Neural cell (in vitro differentiated cells): ENCODE measurements at regions not wholly inside any gene's neighbourhood (a gene's known extent, or its start where the extent isn't known, plus 50 kb on each side); places are given as distances from the start of the nearest gene placed in this dataset.

Experiments used
- H2AFZ ChIP-seq: fragments of 200-600, 300-800 bp; sonication (generic), shearing (Covaris generic); 2 replicates; pipeline ENCODE4 v1.6.0; 2014; ENCODE audit warnings: low read depth, mild to moderate bottlenecking, antibody characterized with exemption, low read length, moderate library complexity
- H3F3A ChIP-seq: fragments of 200-600 bp; shearing (Covaris generic); 2 replicates; pipeline ENCODE4 v1.6.1; 2016; ENCODE audit warnings: mild to moderate bottlenecking, moderate library complexity, mixed read lengths, antibody characterized with exemption, low read length; ENCODE audit not compliant: insufficient read depth, poor library complexity, severe bottlenecking
- H3K27ac ChIP-seq: fragments of 200-600, 300-800 bp; sonication (generic), shearing (Covaris generic); 2 replicates; pipeline ENCODE4 v1.5.1; 2014; ENCODE audit warnings: mild to moderate bottlenecking, low read length, moderate library complexity
- H3K27me3 ChIP-seq: fragments of 300-800, 200-600 bp; sonication (generic), shearing (Covaris generic); 2 replicates; pipeline ENCODE4 v1.6.0; 2014; ENCODE audit warnings: mild to moderate bottlenecking, low read depth, low read length, moderate library complexity; ENCODE audit not compliant: insufficient read depth
- H3K36me3 ChIP-seq: fragments of 300-800, 200-600 bp; sonication (generic), shearing (Covaris generic); 2 replicates; pipeline ENCODE4 v1.5.1; 2014; ENCODE audit warnings: mild to moderate bottlenecking, antibody characterized with exemption, low read length, moderate library complexity; ENCODE audit not compliant: insufficient read depth
- H3K4me2 ChIP-seq: fragments of 300-800, 200-600 bp; sonication (generic), shearing (Covaris generic); 2 replicates; pipeline ENCODE4 v1.6.0; 2014; ENCODE audit warnings: mild to moderate bottlenecking, low read length
- H3K4me3 ChIP-seq: fragments of 300-800, 200-600 bp; sonication (generic), shearing (Covaris generic); 2 replicates; pipeline ENCODE4 v1.5.1; 2014; ENCODE audit warnings: mild to moderate bottlenecking, low read length, moderate library complexity
- H3K79me2 ChIP-seq: fragments of 200-600 bp; shearing (Covaris generic); replicated peaks from 2 replicates; pipeline ENCODE4 v1.6.0; 2014; ENCODE audit warnings: mild to moderate bottlenecking, low read length, moderate library complexity; ENCODE audit not compliant: insufficient read depth
- H3K9ac ChIP-seq: fragments of 300-800, 200-600 bp; sonication (generic), shearing (Covaris generic); 2 replicates; pipeline ENCODE4 v1.6.1; 2016; ENCODE audit warnings: mild to moderate bottlenecking, low read length, mixed read lengths
- H3K9me2 ChIP-seq: fragments of 200-600 bp; shearing (Covaris generic); 2 replicates; pipeline ENCODE4 v1.6.1; 2016; ENCODE audit warnings: mild to moderate bottlenecking, low read length, mixed read lengths; ENCODE audit not compliant: insufficient read depth
- H3K9me3 ChIP-seq: fragments of 200-600, 300-800 bp; sonication (generic), shearing (Covaris generic); 2 replicates; pipeline ENCODE4 v1.6.1; 2016; ENCODE audit warnings: mild to moderate bottlenecking, mixed run types, low read length, moderate library complexity, mixed read lengths
- H4K20me1 ChIP-seq: fragments of 200-600 bp; shearing (Covaris generic); 2 replicates; pipeline ENCODE4 v1.6.1; 2016; ENCODE audit warnings: mild to moderate bottlenecking, mixed run types; ENCODE audit not compliant: insufficient read depth
- EP300 ChIP-seq: fragments of 450-650 bp; conservative IDR thresholded peaks from 2 replicates; pipeline ENCODE4 v1.6.1; 2014; ENCODE audit warnings: antibody characterized with exemption, mild to moderate bottlenecking, moderate library complexity; ENCODE audit not compliant: poor library complexity, severe bottlenecking
- EZH2 ChIP-seq: fragments of 200-600, 300-800 bp; shearing (Covaris generic), sonication (generic); IDR thresholded peaks from 2 replicates; pipeline ENCODE4 v1.6.1; 2014; ENCODE audit warnings: antibody characterized with exemption, low read length, borderline replicate concordance, mild to moderate bottlenecking; ENCODE audit not compliant: insufficient read depth, poor library complexity, severe bottlenecking
- MXI1 ChIP-seq: fragments of 450-650 bp; conservative IDR thresholded peaks from 2 replicates; pipeline ENCODE4 v1.6.1; 2014; ENCODE audit warnings: antibody characterized with exemption, mild to moderate bottlenecking; ENCODE audit not compliant: poor library complexity, severe bottlenecking
- POLR2AphosphoS5 ChIP-seq: IDR thresholded peaks from 2 replicates; pipeline ENCODE4 v1.6.1; 2012
- RAD21 ChIP-seq: fragments of 450-650 bp; conservative IDR thresholded peaks from 2 replicates; pipeline ENCODE4 v1.6.1; 2014; ENCODE audit warnings: antibody characterized with exemption, mild to moderate bottlenecking, moderate library complexity
- SMC3 ChIP-seq: fragments of 450-650 bp; conservative IDR thresholded peaks from 2 replicates; pipeline ENCODE4 v1.6.1; 2014; ENCODE audit warnings: antibody characterized with exemption, mild to moderate bottlenecking, moderate library complexity; ENCODE audit not compliant: poor library complexity
- TAF1 ChIP-seq: IDR thresholded peaks from 2 replicates; pipeline ENCODE4 v1.6.1; 2012; ENCODE audit warnings: low read depth
- TF ChIP-seq, protein P1 (sequence below): fragments of 450-650 bp; IDR thresholded peaks from 2 replicates; pipeline ENCODE4 v1.5.1; 2014; ENCODE audit warnings: antibody characterized with exemption, mild to moderate bottlenecking, moderate library complexity; ENCODE audit not compliant: poor library complexity, severe bottlenecking
- TF ChIP-seq, protein P2 (sequence below): IDR thresholded peaks from 2 replicates; pipeline ENCODE4 v1.6.1; 2012; ENCODE audit warnings: borderline replicate concordance

DNA sequence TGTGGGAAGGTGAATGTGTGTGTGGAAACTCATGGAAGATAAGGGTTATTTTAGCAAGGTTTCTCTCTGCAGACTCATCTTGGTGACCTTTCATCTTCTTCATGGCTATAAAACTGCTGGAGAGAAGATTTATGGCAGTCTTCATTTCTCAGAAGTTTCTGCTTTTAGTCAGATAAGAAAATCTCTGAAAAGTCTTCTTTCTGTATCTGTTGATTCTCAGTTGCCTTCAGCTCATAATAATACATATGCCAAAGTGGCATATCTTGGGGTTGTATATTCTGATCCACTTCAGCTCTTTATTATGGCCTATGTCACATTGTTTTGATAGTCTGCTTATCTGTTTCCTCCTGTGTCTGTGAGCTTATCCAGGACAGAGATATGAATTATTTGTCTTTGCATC lies 143.3 kb upstream of the TMTC4 start:
- H3K9me2 ChIP-seq: no peaks in the 10 kb centered on the region
- H4K20me1 ChIP-seq: no peaks in the 10 kb centered on the region
- no peaks in the 10 kb centered on the region for H3K79me2 ChIP-seq
- no peaks in the 10 kb centered on the region for H3K36me3 ChIP-seq
- no peak overlapping the region for H3K4me2 ChIP-seq
- no peak overlapping the region for H3K4me3 ChIP-seq
- H3K27ac ChIP-seq: no peak overlapping the region
- TF ChIP-seq EP300 (no peak), EZH2 (no peak), TAF1 (no peak), MXI1 (no peak), RAD21 (no peak), POLR2AphosphoS5 (no peak)
- TF ChIP-seq, protein P1, sequence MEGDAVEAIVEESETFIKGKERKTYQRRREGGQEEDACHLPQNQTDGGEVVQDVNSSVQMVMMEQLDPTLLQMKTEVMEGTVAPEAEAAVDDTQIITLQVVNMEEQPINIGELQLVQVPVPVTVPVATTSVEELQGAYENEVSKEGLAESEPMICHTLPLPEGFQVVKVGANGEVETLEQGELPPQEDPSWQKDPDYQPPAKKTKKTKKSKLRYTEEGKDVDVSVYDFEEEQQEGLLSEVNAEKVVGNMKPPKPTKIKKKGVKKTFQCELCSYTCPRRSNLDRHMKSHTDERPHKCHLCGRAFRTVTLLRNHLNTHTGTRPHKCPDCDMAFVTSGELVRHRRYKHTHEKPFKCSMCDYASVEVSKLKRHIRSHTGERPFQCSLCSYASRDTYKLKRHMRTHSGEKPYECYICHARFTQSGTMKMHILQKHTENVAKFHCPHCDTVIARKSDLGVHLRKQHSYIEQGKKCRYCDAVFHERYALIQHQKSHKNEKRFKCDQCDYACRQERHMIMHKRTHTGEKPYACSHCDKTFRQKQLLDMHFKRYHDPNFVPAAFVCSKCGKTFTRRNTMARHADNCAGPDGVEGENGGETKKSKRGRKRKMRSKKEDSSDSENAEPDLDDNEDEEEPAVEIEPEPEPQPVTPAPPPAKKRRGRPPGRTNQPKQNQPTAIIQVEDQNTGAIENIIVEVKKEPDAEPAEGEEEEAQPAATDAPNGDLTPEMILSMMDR: no peak
- H3K9ac ChIP-seq: no peak overlapping the region
- no peaks in the 10 kb centered on the region for H3K27me3 ChIP-seq
- H2AFZ ChIP-seq: no peak overlapping the region
- no peaks in the 10 kb centered on the region for H3K9me3 ChIP-seq
- no peaks in the 10 kb centered on the region for H3F3A ChIP-seq

DNA sequence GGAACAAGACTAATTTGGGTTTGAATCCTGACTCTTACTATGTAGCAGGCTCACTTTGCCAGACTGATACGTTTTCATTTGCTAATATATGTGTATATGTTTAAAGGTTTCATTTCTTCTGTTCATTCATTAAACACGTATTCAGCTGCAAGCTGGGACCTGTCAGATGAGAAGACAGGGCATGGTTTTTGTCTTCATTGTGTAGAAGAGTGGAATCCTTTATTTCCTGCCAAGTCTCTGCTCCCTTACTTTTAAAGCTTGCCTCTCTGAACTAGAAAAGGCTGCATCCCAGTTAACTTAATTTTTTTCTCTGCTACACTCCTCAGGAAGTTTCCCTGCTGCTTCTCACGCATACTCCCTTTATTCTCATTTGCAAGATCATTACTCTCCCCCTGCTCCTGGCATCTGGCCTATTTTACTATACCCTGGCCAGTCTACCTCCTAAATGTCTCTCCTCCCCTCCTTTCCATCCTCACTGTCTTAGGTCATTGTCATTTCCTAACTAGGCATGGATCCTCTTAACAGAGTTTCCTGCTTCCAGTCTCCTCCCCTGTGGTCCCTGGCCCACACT lies 141.0 kb upstream of the TMTC4 start:
- H3K9me3 ChIP-seq: no peaks in the 10 kb centered on the region
- no peak overlapping the region for H3K27ac ChIP-seq
- H3K4me2 ChIP-seq: no peak overlapping the region
- H4K20me1 ChIP-seq: no peaks in the 10 kb centered on the region
- H3F3A ChIP-seq: no peaks in the 10 kb centered on the region
- H2AFZ ChIP-seq: no peak overlapping the region
- H3K9me2 ChIP-seq: no peaks in the 10 kb centered on the region
- H3K9ac ChIP-seq: no peak overlapping the region
- no peaks in the 10 kb centered on the region for H3K36me3 ChIP-seq
- H3K4me3 ChIP-seq: no peak overlapping the region
- no peaks in the 10 kb centered on the region for H3K27me3 ChIP-seq
- no peaks in the 10 kb centered on the region for H3K79me2 ChIP-seq
- TF ChIP-seq, protein P2, sequence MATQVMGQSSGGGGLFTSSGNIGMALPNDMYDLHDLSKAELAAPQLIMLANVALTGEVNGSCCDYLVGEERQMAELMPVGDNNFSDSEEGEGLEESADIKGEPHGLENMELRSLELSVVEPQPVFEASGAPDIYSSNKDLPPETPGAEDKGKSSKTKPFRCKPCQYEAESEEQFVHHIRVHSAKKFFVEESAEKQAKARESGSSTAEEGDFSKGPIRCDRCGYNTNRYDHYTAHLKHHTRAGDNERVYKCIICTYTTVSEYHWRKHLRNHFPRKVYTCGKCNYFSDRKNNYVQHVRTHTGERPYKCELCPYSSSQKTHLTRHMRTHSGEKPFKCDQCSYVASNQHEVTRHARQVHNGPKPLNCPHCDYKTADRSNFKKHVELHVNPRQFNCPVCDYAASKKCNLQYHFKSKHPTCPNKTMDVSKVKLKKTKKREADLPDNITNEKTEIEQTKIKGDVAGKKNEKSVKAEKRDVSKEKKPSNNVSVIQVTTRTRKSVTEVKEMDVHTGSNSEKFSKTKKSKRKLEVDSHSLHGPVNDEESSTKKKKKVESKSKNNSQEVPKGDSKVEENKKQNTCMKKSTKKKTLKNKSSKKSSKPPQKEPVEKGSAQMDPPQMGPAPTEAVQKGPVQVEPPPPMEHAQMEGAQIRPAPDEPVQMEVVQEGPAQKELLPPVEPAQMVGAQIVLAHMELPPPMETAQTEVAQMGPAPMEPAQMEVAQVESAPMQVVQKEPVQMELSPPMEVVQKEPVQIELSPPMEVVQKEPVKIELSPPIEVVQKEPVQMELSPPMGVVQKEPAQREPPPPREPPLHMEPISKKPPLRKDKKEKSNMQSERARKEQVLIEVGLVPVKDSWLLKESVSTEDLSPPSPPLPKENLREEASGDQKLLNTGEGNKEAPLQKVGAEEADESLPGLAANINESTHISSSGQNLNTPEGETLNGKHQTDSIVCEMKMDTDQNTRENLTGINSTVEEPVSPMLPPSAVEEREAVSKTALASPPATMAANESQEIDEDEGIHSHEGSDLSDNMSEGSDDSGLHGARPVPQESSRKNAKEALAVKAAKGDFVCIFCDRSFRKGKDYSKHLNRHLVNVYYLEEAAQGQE: no peak
- TF ChIP-seq SMC3: no peak
- no peak for TF ChIP-seq EP300
- no peak for TF ChIP-seq POLR2AphosphoS5
- TF ChIP-seq RAD21: no peak
- no peak for TF ChIP-seq MXI1
- no peak for TF ChIP-seq EZH2
- TF ChIP-seq TAF1: no peak
- TF ChIP-seq, protein P1: no peak
